ENCODE measurements at regions not wholly inside any gene's neighbourhood (a gene's known extent, or its start where the extent isn't known, plus 50 kb on each side); places are given as distances from the start of the nearest gene placed in this dataset.
"Not testable (repeated sequence)": the region's sequence is repeated elsewhere in the genome, so short reads cannot be mapped to it uniquely, and the experiment has no call there.

- DNase-seq (ENCODE audit: low read depth in 2 of 2) = no peak
Measured at GRCh38 chr6:4503700-4504099, 272.5 kb upstream of the CDYL start.

GRCh38 chr6:4496284-4496683 lies 279.9 kb upstream of the CDYL start:
- DNase-seq (ENCODE audit: low read depth in 2 of 2) = no peak

GRCh38 chr6:4491501-4492260 lies 284.5 kb upstream of the CDYL start:
- DNase-seq (ENCODE audit: low read depth in 2 of 2) = no peak

GRCh38 chr6:4489538-4489937 lies 286.7 kb upstream of the CDYL start:
- no peak for DNase-seq (ENCODE audit: low read depth in 2 of 2)

GRCh38 chr6:4488389-4488788 lies 287.8 kb upstream of the CDYL start:
- no peak for DNase-seq (ENCODE audit: low read depth in 2 of 2)

GRCh38 chr6:4487538-4487937 lies 288.7 kb upstream of the CDYL start:
- DNase-seq (ENCODE audit: low read depth in 2 of 2) = no peak

GRCh38 chr6:4486568-4487315 lies 289.5 kb upstream of the CDYL start:
- no peak for DNase-seq (ENCODE audit: low read depth in 2 of 2)

- DNase-seq (ENCODE audit: low read depth in 2 of 2) = no peak
Measured at GRCh38 chr6:4485735-4486134, 290.5 kb upstream of the CDYL start.

GRCh38 chr6:4482461-4482860 lies 293.7 kb upstream of the CDYL start:
- no peak for DNase-seq (ENCODE audit: low read depth in 2 of 2)

- no peak for DNase-seq (ENCODE audit: low read depth in 2 of 2)
Measured at GRCh38 chr6:4480788-4481735, 295.1 kb upstream of the CDYL start.

GRCh38 chr6:4478098-4478497 lies 298.1 kb upstream of the CDYL start:
- no peak for DNase-seq (ENCODE audit: low read depth in 2 of 2)

- no peak for DNase-seq (ENCODE audit: low read depth in 2 of 2)
Measured at GRCh38 chr6:4474810-4475209, 301.4 kb upstream of the CDYL start.

- no peak for DNase-seq (ENCODE audit: low read depth in 2 of 2)
Measured at GRCh38 chr6:4472969-4473642, 303.1 kb upstream of the CDYL start.

- DNase-seq (ENCODE audit: low read depth in 2 of 2) = no peak
Measured at GRCh38 chr6:4472222-4472621, 304.0 kb upstream of the CDYL start.

GRCh38 chr6:4471515-4471914 lies 304.7 kb upstream of the CDYL start:
- not testable (repeated sequence) for DNase-seq (ENCODE audit: low read depth in 2 of 2)

GRCh38 chr6:4470698-4471210 lies 305.4 kb upstream of the CDYL start:
- DNase-seq (ENCODE audit: low read depth in 2 of 2) = no peak

- DNase-seq (ENCODE audit: low read depth in 2 of 2) = no peak
Measured at GRCh38 chr6:4466769-4467480, 309.3 kb upstream of the CDYL start.

- DNase-seq (ENCODE audit: low read depth in 2 of 2) = no peak
Measured at GRCh38 chr6:4466261-4466660, 309.9 kb upstream of the CDYL start.

GRCh38 chr6:4464638-4465037 lies 311.6 kb upstream of the CDYL start:
- DNase-seq (ENCODE audit: low read depth in 2 of 2) = no peak

GRCh38 chr6:4463236-4463635 lies 313.0 kb upstream of the CDYL start:
- no peak for DNase-seq (ENCODE audit: low read depth in 2 of 2)
